DMS53 treated with DMSO at 0.1 percent for 48 hours (cell line): ENCODE measurements at regions not wholly inside any gene's neighbourhood (a gene's known extent, or its start where the extent isn't known, plus 50 kb on each side); places are given as distances from the start of the nearest gene placed in this dataset.
"Not testable (repeated sequence)": the region's sequence is repeated elsewhere in the genome, so short reads cannot be mapped to it uniquely, and the experiment has no call there.

ENCODE experiments used
- DNase-seq: peaks from one replicate; lab custom pipeline; 2025; ENCODE audit not compliant: unreplicated experiment; lab: John Stamatoyannopoulos, UW

- no peak for DNase-seq
These were observed 239.5 kb upstream of the SFSWAP start for GRCh38 chr12:131471271-131471905.

- no peak for DNase-seq
These were observed 238.8 kb upstream of the SFSWAP start for GRCh38 chr12:131471946-131472732.

- DNase-seq: no peak
These were observed 237.6 kb upstream of the SFSWAP start for GRCh38 chr12:131473261-131473660.

- peak; percentile 73 for DNase-seq
These were observed 236.9 kb upstream of the SFSWAP start for GRCh38 chr12:131473741-131474709.

- not testable (repeated sequence) for DNase-seq
These were observed 235.9 kb upstream of the SFSWAP start for GRCh38 chr12:131475012-131475411.

- no peak for DNase-seq
These were observed 233.3 kb upstream of the SFSWAP start for GRCh38 chr12:131477613-131478012.

- no peak for DNase-seq
These were observed 232.4 kb upstream of the SFSWAP start for GRCh38 chr12:131478468-131478867.

GRCh38 chr12:131482199-131482598 lies 228.7 kb upstream of the SFSWAP start:
- no peak for DNase-seq

- no peak for DNase-seq
These were observed 228.2 kb upstream of the SFSWAP start for GRCh38 chr12:131482686-131483085.

GRCh38 chr12:131486451-131487230 lies 224.2 kb upstream of the SFSWAP start:
- DNase-seq: no peak

- DNase-seq: peak; percentile 14
These were observed 223.3 kb upstream of the SFSWAP start for GRCh38 chr12:131487388-131488124.

- no peak for DNase-seq
These were observed 221.2 kb upstream of the SFSWAP start for GRCh38 chr12:131489718-131490117.

- DNase-seq: no peak
These were observed 219.7 kb upstream of the SFSWAP start for GRCh38 chr12:131491155-131491554.

GRCh38 chr12:131491916-131492490 lies 218.9 kb upstream of the SFSWAP start:
- no peak for DNase-seq

- no peak for DNase-seq
These were observed 217.6 kb upstream of the SFSWAP start for GRCh38 chr12:131493068-131493826.

- no peak for DNase-seq
These were observed 216.7 kb upstream of the SFSWAP start for GRCh38 chr12:131494216-131494615.

- DNase-seq: no peak
These were observed 216.0 kb upstream of the SFSWAP start for GRCh38 chr12:131494741-131495524.

- no peak for DNase-seq
These were observed 212.9 kb upstream of the SFSWAP start for GRCh38 chr12:131497966-131498365.
